ENCODE measurements at regions not wholly inside any gene's neighbourhood (a gene's known extent, or its start where the extent isn't known, plus 50 kb on each side); places are given as distances from the start of the nearest gene placed in this dataset.

DNA sequence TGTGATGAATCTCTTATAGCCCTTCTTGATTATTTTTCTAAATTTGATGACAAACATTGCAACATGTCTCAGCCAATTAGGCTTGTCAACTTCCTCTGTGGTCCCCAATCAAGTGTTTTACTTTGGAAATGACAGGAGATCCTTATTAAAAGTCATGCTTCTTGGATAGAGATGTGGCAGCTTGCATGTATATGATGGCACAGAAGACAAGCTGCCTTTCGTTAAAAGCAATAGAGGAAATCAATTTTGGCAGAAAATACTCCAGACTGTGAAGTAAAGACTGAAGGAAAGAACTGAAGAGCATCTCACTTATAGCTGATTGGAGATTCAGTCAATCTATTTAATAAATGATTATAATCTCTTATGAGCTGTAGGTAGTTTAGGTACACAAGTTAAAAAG is 419.6 kb downstream of the PCDH7 start:
- Histone ChIP-seq H3K9me2 (ENCODE audit: insufficient read depth, low read length) (no peaks in the 10 kb centered on the region), H3K79me2 (ENCODE audit: insufficient read depth, low read depth, low read length) (no peaks in the 10 kb centered on the region), H3K4me1 (ENCODE audit: insufficient read depth, low read length, poor library complexity, severe bottlenecking) (no peaks in the 10 kb centered on the region), H3K27ac (ENCODE audit: low read depth, low read length, poor library complexity, severe bottlenecking) (no peak overlapping the region), H3K36me3 (ENCODE audit: insufficient read depth, low read length) (no peaks in the 10 kb centered on the region), H3K9me3 (ENCODE audit: low read length) (no peaks in the 10 kb centered on the region), H4K20me1 (ENCODE audit: insufficient read depth, low read length) (no peaks in the 10 kb centered on the region), H2AFZ (ENCODE audit: low read length) (no peak overlapping the region), H3K4me2 (ENCODE audit: low read length) (no peak overlapping the region), H3K4me3 (ENCODE audit: low read depth, low read length, poor library complexity, severe bottlenecking) (no peak overlapping the region)
- POLR2A ChIA-PET, result no interaction called here
- no peak for TF ChIP-seq EZH2phosphoT487 (IDR thresholded peaks at IDR 0.05; ENCODE audit: borderline replicate concordance, low read depth, low read length)
- TF ChIP-seq, protein P1, sequence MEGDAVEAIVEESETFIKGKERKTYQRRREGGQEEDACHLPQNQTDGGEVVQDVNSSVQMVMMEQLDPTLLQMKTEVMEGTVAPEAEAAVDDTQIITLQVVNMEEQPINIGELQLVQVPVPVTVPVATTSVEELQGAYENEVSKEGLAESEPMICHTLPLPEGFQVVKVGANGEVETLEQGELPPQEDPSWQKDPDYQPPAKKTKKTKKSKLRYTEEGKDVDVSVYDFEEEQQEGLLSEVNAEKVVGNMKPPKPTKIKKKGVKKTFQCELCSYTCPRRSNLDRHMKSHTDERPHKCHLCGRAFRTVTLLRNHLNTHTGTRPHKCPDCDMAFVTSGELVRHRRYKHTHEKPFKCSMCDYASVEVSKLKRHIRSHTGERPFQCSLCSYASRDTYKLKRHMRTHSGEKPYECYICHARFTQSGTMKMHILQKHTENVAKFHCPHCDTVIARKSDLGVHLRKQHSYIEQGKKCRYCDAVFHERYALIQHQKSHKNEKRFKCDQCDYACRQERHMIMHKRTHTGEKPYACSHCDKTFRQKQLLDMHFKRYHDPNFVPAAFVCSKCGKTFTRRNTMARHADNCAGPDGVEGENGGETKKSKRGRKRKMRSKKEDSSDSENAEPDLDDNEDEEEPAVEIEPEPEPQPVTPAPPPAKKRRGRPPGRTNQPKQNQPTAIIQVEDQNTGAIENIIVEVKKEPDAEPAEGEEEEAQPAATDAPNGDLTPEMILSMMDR (conservative IDR thresholded peaks at IDR 0.05; ENCODE audit: low read length), result no peak
- intact Hi-C loops (cut with micrococcal nuclease; ENCODE audit: unreplicated experiment), result no loop called here
- no peak for DNase-seq (ENCODE audit: low spot score)
- CTCF ChIA-PET (ENCODE audit: unreplicated experiment), result no interaction called here
- BruUV-seq (replicated peaks), result no TSS peak

DNA sequence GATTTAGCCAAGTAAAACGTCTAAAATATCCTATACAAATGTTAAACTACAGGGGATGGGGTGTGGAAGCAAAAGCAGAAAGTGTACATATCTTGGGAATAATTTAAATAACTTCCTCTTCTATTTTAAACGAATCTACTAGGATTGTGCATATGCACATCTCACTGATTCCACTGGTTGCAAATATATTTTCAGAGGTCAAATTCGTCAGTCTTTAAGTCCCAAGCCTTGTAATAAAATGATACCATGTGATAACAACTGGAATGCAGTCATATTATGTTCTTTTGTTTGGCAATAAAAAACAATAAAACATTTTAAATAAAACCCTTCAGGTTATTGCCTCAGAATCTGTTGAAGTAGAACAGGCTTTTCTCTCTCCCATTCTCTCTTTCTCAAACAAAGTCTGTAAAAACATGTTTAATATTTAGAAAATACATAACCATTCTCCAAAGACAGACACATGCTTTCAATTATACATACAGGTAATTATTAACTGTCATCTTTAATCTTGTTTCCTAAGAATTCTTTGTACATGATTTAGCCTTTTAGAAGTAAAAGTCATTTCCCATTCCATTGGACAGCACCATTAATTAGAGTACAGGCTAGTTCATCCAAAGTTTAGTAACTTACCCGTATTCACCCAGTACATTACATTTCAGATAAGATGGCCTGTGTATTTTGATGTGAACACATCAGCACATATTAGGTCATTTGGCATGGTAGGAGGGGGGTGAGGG is 421.1 kb downstream of the PCDH7 start:
- Histone ChIP-seq H3K79me2 (ENCODE audit: insufficient read depth, low read depth, low read length) (no peaks in the 10 kb centered on the region), H3K9me3 (ENCODE audit: low read length) (no peaks in the 10 kb centered on the region), H3K4me2 (ENCODE audit: low read length) (no peak overlapping the region), H3K27ac (ENCODE audit: low read depth, low read length, poor library complexity, severe bottlenecking) (no peak overlapping the region), H3K4me3 (ENCODE audit: low read depth, low read length, poor library complexity, severe bottlenecking) (no peak overlapping the region), H4K20me1 (ENCODE audit: insufficient read depth, low read length) (no peaks in the 10 kb centered on the region), H3K4me1 (ENCODE audit: insufficient read depth, low read length, poor library complexity, severe bottlenecking) (no peaks in the 10 kb centered on the region), H3K9me2 (ENCODE audit: insufficient read depth, low read length) (no peaks in the 10 kb centered on the region), H2AFZ (ENCODE audit: low read length) (no peak overlapping the region), H3K36me3 (ENCODE audit: insufficient read depth, low read length) (no peaks in the 10 kb centered on the region)
- intact Hi-C loops (cut with micrococcal nuclease; ENCODE audit: unreplicated experiment), result no loop called here
- ChIA-PET POLR2A (interaction anchor here (0.7 kb wide), 1 partner anchor 288 kb away, joined by 3 read pairs; no protein-coding TSS in a partner anchor), CTCF (ENCODE audit: unreplicated experiment) (no interaction called here)
- no peak for DNase-seq (ENCODE audit: low spot score)
- no TSS peak for BruUV-seq (replicated peaks)
- TF ChIP-seq, protein P1 (conservative IDR thresholded peaks at IDR 0.05; ENCODE audit: low read length), result no peak
- no peak for TF ChIP-seq EZH2phosphoT487 (IDR thresholded peaks at IDR 0.05; ENCODE audit: borderline replicate concordance, low read depth, low read length)

DNA sequence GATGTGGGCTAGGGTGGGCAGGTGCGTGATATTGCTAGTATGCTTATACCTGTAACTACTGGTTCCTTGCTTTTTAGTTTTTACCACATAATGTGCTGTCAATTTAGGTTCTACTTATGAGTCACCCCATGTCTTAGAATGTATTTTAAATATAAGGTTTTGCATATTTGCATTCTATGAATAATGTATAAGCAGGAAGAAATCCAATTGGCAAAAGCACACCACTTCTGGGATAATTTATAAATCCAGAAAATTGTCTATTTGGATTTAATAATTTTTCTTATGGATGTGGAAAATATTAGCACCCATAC is 421.6 kb downstream of the PCDH7 start:
- Histone ChIP-seq H3K9me3 (ENCODE audit: low read length) (no peaks in the 10 kb centered on the region), H3K9me2 (ENCODE audit: insufficient read depth, low read length) (no peaks in the 10 kb centered on the region), H3K4me3 (ENCODE audit: low read depth, low read length, poor library complexity, severe bottlenecking) (no peak overlapping the region), H3K4me1 (ENCODE audit: insufficient read depth, low read length, poor library complexity, severe bottlenecking) (no peaks in the 10 kb centered on the region), H3K79me2 (ENCODE audit: insufficient read depth, low read depth, low read length) (no peaks in the 10 kb centered on the region), H4K20me1 (ENCODE audit: insufficient read depth, low read length) (no peaks in the 10 kb centered on the region), H3K4me2 (ENCODE audit: low read length) (no peak overlapping the region), H3K36me3 (ENCODE audit: insufficient read depth, low read length) (no peaks in the 10 kb centered on the region), H3K27ac (ENCODE audit: low read depth, low read length, poor library complexity, severe bottlenecking) (no peak overlapping the region), H2AFZ (ENCODE audit: low read length) (no peak overlapping the region)
- POLR2A ChIA-PET, result interaction anchor here (0.7 kb wide), 1 partner anchor 287 kb away, joined by 3 read pairs; no protein-coding TSS in a partner anchor
- BruUV-seq (replicated peaks), result no TSS peak
- intact Hi-C loops (cut with micrococcal nuclease; ENCODE audit: unreplicated experiment), result no loop called here
- CTCF ChIA-PET (ENCODE audit: unreplicated experiment), result no interaction called here
- no peak for DNase-seq (ENCODE audit: low spot score)
- no peak for TF ChIP-seq EZH2phosphoT487 (IDR thresholded peaks at IDR 0.05; ENCODE audit: borderline replicate concordance, low read depth, low read length)
- TF ChIP-seq, protein P1 (conservative IDR thresholded peaks at IDR 0.05; ENCODE audit: low read length), result no peak
